ENCODE measurements at regions not wholly inside any gene's neighbourhood (a gene's known extent, or its start where the extent isn't known, plus 50 kb on each side); places are given as distances from the start of the nearest gene placed in this dataset.

GRCh38 chr6:88445188-88445965, 279.2 kb upstream of the CNR1 start:
- TF ChIP-seq EZH2 (IDR thresholded peaks at IDR 0.05; ENCODE audit: low read length) = no peak
- TF ChIP-seq, protein P1, sequence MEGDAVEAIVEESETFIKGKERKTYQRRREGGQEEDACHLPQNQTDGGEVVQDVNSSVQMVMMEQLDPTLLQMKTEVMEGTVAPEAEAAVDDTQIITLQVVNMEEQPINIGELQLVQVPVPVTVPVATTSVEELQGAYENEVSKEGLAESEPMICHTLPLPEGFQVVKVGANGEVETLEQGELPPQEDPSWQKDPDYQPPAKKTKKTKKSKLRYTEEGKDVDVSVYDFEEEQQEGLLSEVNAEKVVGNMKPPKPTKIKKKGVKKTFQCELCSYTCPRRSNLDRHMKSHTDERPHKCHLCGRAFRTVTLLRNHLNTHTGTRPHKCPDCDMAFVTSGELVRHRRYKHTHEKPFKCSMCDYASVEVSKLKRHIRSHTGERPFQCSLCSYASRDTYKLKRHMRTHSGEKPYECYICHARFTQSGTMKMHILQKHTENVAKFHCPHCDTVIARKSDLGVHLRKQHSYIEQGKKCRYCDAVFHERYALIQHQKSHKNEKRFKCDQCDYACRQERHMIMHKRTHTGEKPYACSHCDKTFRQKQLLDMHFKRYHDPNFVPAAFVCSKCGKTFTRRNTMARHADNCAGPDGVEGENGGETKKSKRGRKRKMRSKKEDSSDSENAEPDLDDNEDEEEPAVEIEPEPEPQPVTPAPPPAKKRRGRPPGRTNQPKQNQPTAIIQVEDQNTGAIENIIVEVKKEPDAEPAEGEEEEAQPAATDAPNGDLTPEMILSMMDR (optimal IDR thresholded peaks at IDR 0.05 in 1 of 3, IDR thresholded peaks at IDR 0.05 in 1 of 3, conservative IDR thresholded peaks at IDR 0.05 in 1 of 3; ENCODE audit: extremely low read depth in 1 of 3, insufficient read depth in 2 of 3, low read length in 3 of 3) = no peak
- no peak overlapping the region for H3K4me3 ChIP-seq (ENCODE audit: control insufficient read depth in 2 of 3, extremely low read depth in 1 of 3, insufficient read depth in 2 of 3, low read depth in 1 of 3, low read length in 3 of 3)
- H3K27me3 ChIP-seq (ENCODE audit: control insufficient read depth, extremely low read depth, insufficient read depth, low read length) = no peaks in the 10 kb centered on the region
- no peaks in the 10 kb centered on the region for H3K79me2 ChIP-seq (ENCODE audit: control insufficient read depth, insufficient read depth, low read length)
- no peaks in the 10 kb centered on the region for H3K9me1 ChIP-seq (ENCODE audit: control insufficient read depth, extremely low read depth, insufficient read depth, low read length)
- FAIRE-seq = no peak
- H3K36me3 ChIP-seq (ENCODE audit: control insufficient read depth in 2 of 2, extremely low read depth in 1 of 2, insufficient read depth in 2 of 2, low read length in 2 of 2) = no peaks in the 10 kb centered on the region
- no peak for DNase-seq (ENCODE audit: low read depth, low spot score)
- H2AFZ ChIP-seq (ENCODE audit: control insufficient read depth, low read length) = no peak overlapping the region
- no peaks in the 10 kb centered on the region for H3K9me3 ChIP-seq (ENCODE audit: control insufficient read depth, low read depth, low read length)
- no peaks in the 10 kb centered on the region for H4K20me1 ChIP-seq (ENCODE audit: control insufficient read depth, extremely low read depth, insufficient read depth, low read length)
- H3K4me2 ChIP-seq (ENCODE audit: control insufficient read depth, extremely low read depth, insufficient read depth, low read depth, low read length) = no peak overlapping the region
- no peak overlapping the region for H3K9ac ChIP-seq (ENCODE audit: control insufficient read depth, extremely low read depth, insufficient read depth, low read length)
- H3K4me1 ChIP-seq (ENCODE audit: control insufficient read depth, extremely low read depth, insufficient read depth, low read length) = no peaks in the 10 kb centered on the region
- H3K27ac ChIP-seq (ENCODE audit: control insufficient read depth, insufficient read depth, low read length) = no peak overlapping the region
- dilution Hi-C loops (cut with MboI; ENCODE audit: extremely low pct_ligation_motif_present, low sequenced_read_pairs) = no loop called here

DNA sequence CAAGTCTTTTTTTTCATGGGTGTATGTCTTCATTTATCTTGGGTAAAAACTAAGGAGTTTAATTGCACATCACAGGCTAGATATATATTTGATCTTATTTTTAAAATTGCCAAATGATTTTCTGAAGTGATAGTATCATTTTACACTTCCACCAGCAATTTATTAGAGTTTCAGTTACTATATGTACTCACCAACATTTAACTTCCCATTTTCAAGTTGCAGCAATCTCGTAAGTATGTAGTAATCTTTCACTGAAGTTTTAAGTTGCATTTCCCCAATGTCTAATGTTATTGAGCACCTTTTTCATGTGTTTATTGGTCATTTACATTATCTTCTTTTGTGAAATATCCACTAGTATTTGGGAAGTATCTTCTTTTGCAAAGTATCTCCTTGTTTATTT, 277.4 kb upstream of the CNR1 start:
- no peaks in the 10 kb centered on the region for H3K27me3 ChIP-seq (ENCODE audit: control insufficient read depth, extremely low read depth, insufficient read depth, low read length)
- dilution Hi-C loops (cut with MboI; ENCODE audit: extremely low pct_ligation_motif_present, low sequenced_read_pairs) = no loop called here
- H2AFZ ChIP-seq (ENCODE audit: control insufficient read depth, low read length) = no peak overlapping the region
- no peak overlapping the region for H3K9ac ChIP-seq (ENCODE audit: control insufficient read depth, extremely low read depth, insufficient read depth, low read length)
- H3K9me1 ChIP-seq (ENCODE audit: control insufficient read depth, extremely low read depth, insufficient read depth, low read length) = no peaks in the 10 kb centered on the region
- no peak overlapping the region for H3K4me3 ChIP-seq (ENCODE audit: control insufficient read depth in 2 of 3, extremely low read depth in 1 of 3, insufficient read depth in 2 of 3, low read depth in 1 of 3, low read length in 3 of 3)
- DNase-seq (ENCODE audit: low read depth, low spot score) = no peak
- no peak for FAIRE-seq
- H3K79me2 ChIP-seq (ENCODE audit: control insufficient read depth, insufficient read depth, low read length) = no peaks in the 10 kb centered on the region
- H3K4me1 ChIP-seq (ENCODE audit: control insufficient read depth, extremely low read depth, insufficient read depth, low read length) = no peaks in the 10 kb centered on the region
- no peaks in the 10 kb centered on the region for H3K36me3 ChIP-seq (ENCODE audit: control insufficient read depth in 2 of 2, extremely low read depth in 1 of 2, insufficient read depth in 2 of 2, low read length in 2 of 2)
- no peak overlapping the region for H3K4me2 ChIP-seq (ENCODE audit: control insufficient read depth, extremely low read depth, insufficient read depth, low read depth, low read length)
- H4K20me1 ChIP-seq (ENCODE audit: control insufficient read depth, extremely low read depth, insufficient read depth, low read length) = no peaks in the 10 kb centered on the region
- H3K9me3 ChIP-seq (ENCODE audit: control insufficient read depth, low read depth, low read length) = no peaks in the 10 kb centered on the region
- no peak overlapping the region for H3K27ac ChIP-seq (ENCODE audit: control insufficient read depth, insufficient read depth, low read length)
- TF ChIP-seq EZH2 (IDR thresholded peaks at IDR 0.05; ENCODE audit: low read length) = no peak
- TF ChIP-seq, protein P1 (optimal IDR thresholded peaks at IDR 0.05 in 1 of 3, IDR thresholded peaks at IDR 0.05 in 1 of 3, conservative IDR thresholded peaks at IDR 0.05 in 1 of 3; ENCODE audit: extremely low read depth in 1 of 3, insufficient read depth in 2 of 3, low read length in 3 of 3) = no peak
